GM19395 (cell line): ENCODE measurements at regions not wholly inside any gene's neighbourhood (a gene's known extent, or its start where the extent isn't known, plus 50 kb on each side); places are given as distances from the start of the nearest gene placed in this dataset.
"Not testable (repeated sequence)": the region's sequence is repeated elsewhere in the genome, so short reads cannot be mapped to it uniquely, and the experiment has no call there.

ENCODE experiments used
- ATAC-seq: cut with Tn5 transposase; IDR thresholded peaks from one replicate; pipeline ENCODE4 v1.9.1; 2021; ENCODE audit warnings: mild to moderate bottlenecking, moderate library complexity; ENCODE audit not compliant: unreplicated experiment

DNA sequence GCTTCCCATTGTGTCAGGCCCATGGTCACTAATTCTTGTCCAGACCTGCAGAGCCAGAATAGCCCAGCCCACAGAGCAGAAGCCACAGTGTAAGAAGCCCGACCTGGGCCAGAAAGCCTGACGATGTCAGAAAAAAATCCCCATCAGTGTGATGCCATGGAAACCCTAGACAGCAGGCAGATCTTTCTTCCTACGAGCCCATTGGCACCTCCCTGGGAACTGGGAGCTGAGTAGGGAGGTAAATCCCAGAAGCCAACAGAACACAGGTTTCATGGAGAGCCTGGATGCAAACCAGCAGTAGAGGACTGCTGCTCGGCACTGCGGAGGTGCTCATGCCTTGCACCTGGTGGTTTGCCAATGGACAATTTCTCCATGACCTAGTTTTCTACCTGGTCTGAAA is 82.2 kb upstream of the SLC22A16 start:
- no peak for ATAC-seq

DNA sequence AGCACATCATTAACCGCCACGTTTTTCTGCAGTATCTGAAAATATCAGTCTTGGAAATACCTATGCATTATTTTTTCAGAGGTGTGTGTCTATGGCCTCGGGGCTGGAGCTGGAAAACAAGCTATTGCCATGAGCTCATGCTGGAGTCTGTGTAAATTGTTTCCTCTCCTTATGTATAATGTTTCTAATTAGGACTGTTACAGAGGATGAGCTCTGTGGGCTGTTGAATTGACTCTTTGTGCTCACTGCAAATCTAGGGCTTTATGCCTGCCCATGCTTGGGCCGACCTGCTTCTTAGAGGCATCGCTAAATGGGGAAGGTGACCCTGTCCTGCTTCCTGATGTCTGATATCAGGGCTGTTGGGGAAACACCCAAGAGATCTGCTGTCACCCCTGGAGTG is 80.8 kb upstream of the SLC22A16 start:
- no peak for ATAC-seq

DNA sequence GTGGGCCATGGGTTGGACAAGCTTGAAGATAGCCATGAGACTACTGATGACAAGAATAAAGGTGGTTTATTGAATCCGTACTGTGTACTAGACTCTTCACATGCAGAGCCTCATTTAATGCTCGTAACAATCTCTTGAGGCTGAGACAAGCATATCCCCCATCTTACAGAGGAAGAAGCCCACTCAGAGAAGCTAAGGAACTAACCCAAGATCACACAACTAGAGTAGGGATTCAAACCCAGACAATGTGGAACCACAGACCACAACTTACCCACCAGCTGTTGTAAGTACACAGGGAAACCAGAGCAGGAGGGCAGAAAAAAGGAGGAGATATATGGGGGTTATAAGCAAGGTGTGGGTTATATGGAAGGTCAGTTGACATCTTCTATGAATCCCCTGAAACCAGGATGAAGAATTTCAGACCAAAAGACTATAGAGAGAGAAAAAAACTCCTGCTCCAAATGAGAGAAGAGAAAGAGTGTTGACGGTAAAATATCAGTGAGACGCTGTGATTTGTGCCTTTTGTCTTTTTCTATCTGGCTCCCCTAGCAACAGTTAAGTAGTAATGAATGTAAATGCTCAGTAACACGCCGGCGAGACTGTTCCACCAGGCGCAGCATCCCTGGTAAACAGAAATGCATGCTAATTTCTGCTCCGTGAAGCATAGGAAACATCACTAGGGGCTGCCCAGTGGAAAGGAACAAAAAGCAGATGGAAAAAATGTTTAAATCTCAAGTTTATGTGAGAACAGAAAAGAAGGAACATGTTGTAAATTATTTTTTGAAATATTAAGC is 80.1 kb upstream of the SLC22A16 start:
- no peak for ATAC-seq

DNA sequence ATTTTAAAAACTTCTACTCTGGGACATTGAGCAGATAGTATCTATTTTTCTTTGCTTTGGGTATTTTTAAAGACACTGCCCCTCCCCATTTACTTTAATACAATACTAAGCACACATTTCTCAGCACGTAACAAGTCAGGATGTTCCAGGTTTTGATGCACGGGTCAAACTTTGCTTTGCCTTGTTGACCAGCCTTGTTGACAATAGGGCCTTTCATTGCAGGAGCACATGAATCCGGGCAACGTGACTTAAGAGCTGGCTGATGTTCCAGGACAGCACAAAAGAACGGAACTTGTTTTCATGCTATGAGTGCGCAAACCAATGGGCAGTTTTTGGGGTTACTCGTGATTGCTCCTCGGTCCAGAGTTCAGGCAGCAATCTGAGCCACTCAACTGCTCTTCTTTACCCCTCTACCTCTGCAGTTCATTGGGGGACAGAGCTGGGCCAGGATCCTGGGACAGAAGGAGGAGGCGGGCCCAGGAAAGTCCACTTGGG is 78.6 kb upstream of the SLC22A16 start:
- ATAC-seq: no peak

DNA sequence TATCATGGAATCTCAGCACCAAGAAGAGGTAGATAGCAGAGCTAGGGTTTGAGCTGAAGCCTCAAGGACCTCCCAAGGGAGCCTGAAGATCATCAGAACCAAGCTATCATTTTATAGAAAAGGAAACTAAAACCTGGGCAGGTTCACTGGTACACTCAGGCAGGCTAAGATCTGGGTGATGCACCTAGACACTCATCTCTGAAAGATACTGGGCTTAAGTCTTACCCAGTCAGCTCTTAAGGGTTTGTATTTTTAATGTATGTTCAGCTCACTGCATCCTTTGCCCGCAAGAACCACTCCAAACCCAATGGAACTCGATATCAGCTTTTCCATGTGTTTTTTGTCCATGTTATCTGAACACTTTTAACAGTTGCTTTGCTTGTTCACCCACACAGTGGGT is 78.0 kb upstream of the SLC22A16 start:
- no peak for ATAC-seq

DNA sequence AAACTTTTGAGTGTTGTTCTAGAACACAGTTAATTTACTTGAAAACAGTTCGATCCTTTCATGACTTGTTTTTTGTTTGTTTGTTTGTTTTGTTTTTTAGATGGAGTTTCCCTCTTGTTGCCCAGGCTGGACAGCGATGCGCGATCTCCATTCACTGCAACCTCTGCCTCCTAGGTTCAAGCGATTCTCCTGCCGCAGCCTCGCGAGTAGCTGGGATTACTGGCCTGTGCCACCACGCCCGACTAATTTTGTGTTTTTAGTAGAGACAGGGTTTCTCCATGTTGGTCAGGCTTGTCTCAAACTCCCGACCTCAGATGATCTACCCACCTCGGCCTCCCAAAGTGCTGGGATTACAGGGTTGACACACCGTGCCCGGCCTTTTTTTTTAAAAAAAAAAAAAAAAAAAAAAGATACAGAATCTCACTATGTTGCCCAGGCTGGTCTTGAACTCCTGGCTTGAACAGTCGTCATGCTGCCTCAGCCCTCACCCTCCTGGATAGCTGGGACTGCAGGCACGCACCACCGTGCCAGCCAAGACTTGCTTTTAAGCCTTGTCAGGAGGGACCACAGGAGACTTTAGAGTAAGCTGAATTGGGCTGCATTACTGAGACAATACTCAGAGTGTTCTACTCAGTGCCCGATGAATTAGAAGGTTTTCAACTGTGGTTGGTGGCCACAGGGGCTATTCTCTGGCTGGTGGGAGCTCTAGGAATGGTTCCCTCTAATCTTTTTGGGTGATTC is 76.7 kb upstream of the SLC22A16 start:
- no peak for ATAC-seq

DNA sequence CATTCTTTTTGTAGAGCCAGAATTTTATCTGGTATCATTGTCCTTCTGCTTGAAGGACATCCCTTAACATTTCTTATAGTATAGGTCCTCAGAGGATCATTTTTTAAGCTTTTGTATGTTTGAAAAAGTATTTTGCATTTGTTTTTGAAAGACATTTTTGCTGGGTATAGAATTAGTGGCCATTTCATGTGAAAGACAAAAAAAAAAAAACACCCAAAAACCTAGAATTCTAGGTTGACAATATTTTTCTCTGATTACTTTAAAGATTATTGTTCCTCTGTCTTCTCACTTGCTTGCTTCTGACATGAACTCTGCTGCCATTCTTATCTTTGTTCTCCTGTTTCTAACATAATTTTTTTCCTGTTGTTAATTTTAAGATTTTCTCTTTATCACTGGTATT is 75.7 kb upstream of the SLC22A16 start:
- ATAC-seq: no peak

DNA sequence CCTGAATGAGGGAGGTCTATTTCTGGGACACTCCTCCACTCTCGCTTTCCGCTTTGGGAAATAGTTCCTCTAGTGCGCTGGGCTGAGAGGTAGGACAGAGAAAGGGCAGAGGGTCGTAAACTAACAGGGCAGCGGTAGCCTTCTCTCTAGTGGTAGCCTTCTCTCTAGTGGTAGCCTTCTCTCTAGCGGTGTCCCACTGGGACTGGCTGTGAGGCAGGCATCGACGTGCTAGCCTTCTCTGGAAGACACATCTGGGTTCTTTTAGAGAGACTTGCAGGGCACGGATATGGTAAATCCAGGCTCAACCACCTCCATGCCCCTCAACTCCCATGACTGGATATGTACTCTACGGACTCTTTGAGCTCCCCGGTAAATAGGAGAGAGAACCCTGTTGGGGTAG is 74.7 kb upstream of the SLC22A16 start:
- ATAC-seq: no peak

DNA sequence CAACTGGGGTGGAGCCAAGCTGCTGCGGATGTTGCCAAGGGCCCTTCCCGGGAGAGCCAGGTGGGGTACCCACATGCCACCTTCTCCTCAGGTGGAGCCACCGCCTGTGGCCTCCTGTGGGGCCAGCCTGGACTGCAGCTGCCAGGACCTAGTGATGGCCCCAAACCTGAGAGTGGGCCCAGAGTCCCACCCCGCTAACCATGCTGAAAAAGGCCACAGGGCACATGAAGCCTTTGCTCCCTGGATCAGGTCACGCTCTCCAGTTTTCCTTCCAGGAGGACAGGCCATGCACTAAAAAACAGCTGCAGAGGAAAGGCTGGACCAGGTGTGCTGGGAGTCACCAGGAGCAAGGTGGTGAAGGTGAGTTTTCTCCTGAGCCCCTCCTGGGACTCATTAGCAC is 73.9 kb upstream of the SLC22A16 start:
- ATAC-seq: no peak

DNA sequence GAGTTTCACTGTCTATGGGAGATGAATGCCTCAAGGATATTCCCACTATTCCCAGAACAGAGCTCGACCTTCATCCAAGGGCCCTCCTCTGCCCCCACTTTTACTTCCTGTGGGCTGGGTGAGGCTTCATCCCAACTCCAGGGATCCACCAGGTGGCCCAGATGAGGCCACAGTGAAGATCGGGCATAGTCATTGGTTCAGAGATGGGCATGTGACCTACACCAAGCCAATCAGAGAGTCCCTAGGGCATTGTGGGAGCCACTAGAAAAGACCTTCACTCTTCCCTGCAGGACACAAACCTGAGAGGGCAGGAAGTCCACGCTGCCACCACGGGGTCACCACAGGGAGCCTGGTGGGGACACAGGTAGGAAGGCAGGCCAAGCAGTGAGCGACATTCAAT is 72.9 kb upstream of the SLC22A16 start:
- ATAC-seq: no peak

DNA sequence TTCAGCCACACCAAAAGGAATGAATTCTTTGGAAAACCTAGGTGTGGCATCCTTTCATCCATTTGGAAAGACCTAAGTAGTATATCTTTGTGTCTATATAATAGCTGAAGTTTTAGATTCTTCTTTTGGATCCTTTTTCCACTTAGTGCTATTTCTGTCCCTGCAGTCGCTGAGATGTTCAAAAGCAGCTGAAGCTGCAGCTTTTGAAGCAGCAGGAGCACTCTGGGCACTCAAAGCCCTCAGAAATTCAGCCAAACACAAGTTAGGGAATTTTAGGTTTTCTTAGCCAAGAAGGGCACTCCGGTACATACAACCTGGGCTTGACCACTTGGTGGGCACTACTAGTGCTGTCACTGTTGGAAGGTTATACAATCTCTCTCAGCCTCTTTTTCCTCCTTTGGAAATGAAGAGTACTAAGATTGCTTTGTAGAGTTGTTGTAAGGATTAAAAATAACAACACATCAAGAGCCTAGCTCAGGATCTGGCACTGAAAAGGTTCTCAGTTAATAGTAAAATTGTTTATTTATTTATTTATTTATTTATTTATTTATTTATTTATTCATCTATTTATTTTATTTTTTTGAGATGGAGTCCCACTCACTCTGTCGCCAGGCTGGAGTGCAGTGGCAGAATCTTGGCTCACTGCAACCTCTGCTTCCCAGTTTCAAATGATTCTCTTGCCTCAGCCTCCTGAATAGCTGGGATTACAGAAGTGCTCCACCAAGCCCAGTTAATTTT is 71.9 kb upstream of the SLC22A16 start:
- ATAC-seq: no peak

DNA sequence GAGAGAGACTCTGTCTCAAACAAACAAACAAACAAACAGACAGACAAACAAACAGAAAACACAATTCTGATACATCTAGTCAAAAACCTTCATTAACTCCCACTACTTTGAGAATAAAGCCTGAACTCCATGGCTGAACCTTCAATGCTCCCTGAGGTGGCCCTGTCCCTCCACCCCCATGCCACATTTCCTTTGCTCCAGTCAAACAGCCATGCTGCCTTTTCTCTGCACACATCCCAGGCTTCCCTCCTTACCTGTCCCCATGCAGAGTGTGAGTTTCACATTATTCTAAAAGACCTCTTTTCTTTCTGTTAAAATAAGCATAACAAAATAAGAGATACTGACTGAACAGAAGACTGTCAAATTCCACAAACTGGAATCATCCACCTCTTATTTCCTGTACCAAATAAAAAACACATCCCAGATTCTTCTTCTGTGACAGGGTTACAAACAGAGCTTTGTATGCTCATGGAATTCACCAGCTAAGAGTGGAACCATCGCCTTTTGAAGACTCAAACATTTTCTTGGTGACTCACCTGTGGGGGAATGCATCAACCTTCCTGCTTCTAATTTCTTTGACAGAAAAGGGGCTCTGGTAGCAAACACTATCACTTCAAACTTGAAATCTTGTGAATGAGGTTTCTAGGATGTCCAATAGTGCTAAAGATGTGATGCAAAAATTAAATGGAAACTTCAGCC is 71.0 kb upstream of the SLC22A16 start:
- no peak for ATAC-seq

DNA sequence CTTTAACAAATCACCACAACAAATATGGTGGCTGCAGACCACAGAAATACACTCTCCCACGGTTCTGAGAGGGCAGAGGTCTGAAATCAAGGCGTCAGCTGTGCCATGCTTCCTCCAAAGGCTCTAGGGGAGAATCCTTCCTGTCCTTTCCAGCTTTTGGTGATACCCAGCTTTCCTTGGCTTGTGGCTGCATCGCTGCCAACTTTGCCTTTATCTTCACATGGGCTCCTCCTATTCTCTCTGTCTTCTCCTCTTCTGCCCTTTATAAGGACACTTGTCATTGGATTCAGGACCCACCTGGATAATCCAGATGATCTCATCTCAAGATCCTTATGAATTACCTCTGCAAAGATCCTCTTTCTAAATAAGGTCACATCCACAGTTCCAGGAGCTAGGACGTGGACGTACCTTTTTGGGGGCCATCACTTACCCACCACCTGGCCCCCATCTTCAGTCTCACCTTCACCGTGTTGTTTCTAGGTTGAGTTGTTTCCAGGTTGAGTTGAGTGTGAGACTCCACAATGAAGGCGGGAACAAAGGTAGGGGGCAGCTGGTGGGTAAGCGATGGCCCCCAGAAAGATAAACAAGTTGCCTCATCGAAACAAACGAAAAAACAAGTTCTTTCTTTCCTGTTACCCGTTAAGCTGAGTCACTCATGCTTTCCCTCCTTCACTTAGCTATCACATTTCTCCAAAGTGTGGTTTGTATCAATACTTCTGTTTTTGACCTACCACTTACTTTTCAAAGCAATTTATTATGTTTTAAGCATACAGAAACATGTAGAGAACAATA is 68.9 kb upstream of the SLC22A16 start:
- no peak for ATAC-seq

DNA sequence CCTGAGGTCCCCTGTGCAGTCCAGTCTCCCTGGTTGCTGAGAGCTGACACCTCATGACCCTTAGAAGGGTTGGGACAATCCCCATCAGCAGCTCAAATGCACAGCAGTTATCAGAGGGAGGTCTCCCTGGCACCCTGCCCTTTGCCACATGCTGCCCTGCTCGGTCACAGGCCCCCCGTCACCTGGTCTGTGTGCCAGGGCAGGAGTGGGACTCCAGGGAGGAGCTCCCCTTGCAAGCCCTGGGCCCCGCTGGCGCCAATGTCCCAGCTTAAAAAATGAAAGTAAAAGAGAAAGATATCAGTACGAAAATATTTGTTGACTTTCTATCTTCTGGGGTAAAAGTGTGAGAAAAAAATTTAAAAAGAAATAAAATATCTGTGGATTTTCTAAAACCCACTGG is 68.1 kb upstream of the SLC22A16 start:
- no peak for ATAC-seq

DNA sequence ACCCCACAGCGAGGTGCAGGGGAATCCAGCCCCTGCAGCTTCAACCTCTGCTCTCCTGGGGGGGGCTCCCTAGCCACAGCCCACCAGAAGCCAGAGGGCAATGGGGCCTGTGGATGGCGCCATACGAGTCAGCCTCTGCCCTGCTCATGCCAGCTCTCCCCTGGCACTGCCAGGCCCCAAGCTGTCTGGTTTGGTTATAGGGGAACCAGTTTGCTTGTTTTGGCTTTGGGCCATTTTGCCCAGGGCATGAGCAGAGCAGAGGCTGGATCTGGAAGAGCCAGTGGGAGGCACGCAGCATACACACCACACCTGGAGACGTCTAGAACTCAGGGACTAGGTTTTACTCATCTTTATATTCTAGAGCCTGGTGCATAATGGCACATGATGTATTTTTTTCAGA is 66.7 kb upstream of the SLC22A16 start:
- ATAC-seq: no peak

DNA sequence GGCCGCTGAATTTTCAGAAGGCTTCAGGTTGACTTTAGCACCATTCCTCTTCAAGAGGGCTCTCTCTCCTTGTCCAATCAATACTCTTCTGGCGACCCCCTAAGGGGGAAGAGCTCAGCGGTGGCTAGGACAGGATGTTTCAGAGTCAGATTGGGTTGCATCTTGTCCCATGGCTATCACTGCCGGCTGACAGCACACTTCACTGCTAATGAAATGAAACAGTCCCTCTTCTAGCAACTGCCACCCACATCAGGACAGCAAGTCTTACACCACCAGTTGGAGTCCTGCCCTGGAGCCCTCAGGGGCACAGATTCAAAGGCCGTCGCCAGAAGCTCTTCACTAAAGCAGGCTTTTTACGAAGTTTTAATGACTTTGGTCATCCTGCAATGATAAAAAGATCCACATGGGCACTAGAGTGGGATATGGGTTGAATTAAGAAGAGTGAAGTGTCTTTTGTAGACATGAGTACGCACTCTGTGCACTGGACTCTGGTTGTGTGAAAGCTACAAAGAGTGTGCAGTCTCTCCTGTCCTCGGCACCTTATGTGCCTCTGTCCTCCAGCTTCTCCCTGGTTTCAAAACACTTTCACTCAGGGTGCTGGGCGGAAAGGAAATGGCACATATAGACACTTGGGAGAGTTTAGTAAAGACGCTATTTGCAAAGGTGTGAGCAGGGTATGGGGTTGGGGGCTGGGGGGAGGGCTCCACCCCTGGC is 66.1 kb upstream of the SLC22A16 start:
- ATAC-seq: no peak

DNA sequence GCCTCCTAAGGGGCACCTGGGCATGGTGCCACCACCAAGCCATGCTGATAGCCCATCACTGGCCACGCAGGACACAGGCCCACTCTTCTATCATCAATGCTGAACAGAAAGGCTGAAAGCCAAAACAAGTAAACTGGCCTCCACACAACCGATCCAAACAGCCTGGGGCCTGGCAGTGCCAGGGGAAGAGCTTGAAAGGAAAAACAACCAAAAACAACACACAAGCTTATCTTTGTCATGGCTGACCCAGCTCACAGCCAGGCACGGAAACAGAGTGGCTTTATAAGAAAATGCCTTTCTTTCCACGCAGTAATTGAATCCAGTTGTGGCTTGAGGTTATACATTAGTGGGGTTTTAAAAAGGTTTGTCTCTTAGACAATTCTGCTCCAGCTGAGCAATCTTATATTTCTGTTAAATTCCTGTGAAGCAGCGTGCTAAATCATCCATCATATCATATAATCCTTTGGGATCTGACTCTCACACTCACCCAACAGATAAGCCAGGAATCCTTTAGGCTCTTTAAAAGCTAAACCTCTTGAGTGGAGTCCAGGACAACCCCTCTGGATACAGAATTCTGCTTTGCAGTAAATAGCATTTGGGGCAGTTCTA is 65.4 kb upstream of the SLC22A16 start:
- no peak for ATAC-seq

DNA sequence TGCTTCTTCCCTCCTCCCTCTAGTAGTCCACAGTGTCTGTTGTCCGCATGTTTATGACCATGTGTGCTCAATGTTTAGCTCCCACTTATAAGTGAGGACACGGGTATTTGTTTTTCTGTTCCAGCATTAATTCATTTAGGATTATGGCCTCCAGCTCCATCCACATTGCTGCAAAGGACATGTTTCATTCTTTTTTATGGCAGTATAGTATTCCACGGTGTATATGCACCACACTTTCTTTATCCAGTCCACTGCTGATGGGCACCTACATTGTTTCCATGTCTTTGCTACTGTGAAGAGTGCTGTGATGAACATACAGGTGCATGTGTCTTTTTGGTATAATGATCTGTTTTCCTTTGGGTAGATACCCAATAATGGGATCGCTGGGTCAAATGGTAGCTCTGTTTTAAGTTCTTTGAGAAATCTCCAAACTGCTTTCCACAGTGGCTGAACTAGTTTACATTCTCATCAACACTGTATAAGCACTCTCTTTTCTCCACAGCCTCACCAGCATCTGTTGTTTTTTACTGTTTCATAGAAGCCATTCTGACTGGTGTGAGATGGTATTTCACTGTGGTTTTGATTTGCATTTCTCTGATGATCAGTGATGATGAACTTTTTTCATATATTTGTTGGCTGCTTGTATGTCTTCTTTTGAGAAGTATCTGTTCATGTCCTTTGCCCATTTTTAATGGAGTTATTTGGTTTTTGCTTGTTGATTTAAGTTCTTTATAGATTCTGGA is 63.0 kb upstream of the SLC22A16 start:
- not testable (repeated sequence) for ATAC-seq
